GM20000 (cell line): ENCODE measurements at regions not wholly inside any gene's neighbourhood (a gene's known extent, or its start where the extent isn't known, plus 50 kb on each side); places are given as distances from the start of the nearest gene placed in this dataset.

Experiments
- DNase-seq: peaks from one replicate; pipeline ENCODE4 v3.0.0; 2012; ENCODE audit warnings: low spot score
- CTCF ChIP-seq: IDR thresholded peaks from 2 replicates; pipeline ENCODE4 v1.5.1; 2012; ENCODE audit warnings: mild to moderate bottlenecking, control low read depth; ENCODE audit errors: extremely low read depth, missing control alignments

DNA sequence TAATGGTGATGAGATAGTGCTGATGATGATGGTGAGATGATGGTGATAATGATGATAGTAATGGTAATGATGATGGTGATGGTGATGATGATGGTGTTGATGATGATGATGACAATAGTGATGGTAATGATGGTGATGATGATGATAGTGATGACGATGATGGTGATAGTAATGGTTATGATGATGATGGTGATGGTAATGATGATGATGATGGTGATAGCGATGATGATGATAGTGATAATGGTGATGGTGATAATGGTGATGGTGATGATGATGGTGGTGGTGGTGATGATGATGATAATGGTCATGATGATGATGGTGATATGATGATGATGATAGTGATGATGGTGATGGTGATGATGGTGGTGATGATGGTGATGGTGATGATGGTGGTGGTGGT is 384.6 kb downstream of the MATN1 start:
- no peak for TF ChIP-seq CTCF
- DNase-seq, result no peak

DNA sequence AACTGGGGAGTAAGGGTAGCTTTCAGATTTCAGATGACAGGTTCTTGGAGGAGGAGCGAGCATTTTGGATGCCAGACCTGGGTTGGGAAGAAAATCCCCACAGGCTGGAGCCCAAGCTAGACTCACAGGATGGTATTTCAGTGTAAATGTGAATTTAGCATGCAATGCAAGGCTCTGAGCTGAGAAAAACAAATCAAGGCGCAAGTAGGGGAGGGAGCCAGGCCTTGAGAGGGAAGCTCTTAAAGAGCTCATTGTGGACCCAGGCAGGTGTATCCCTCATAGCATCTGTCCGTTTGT is 386.1 kb downstream of the MATN1 start:
- no peak for TF ChIP-seq CTCF
- no peak for DNase-seq

GRCh38 chr1:30336550-30337323 is 386.6 kb downstream of the MATN1 start:
- DNase-seq, result no peak
- TF ChIP-seq CTCF, result no peak

- no peak for DNase-seq
Measured at GRCh38 chr1:30335997-30336390, 387.4 kb downstream of the MATN1 start.

GRCh38 chr1:30335389-30335996 is 387.9 kb downstream of the MATN1 start:
- DNase-seq, result no peak
- no peak for TF ChIP-seq CTCF

More at GRCh38 chr1:30335997-30336390, 387.4 kb downstream of the MATN1 start:
- TF ChIP-seq CTCF, result no peak

DNA sequence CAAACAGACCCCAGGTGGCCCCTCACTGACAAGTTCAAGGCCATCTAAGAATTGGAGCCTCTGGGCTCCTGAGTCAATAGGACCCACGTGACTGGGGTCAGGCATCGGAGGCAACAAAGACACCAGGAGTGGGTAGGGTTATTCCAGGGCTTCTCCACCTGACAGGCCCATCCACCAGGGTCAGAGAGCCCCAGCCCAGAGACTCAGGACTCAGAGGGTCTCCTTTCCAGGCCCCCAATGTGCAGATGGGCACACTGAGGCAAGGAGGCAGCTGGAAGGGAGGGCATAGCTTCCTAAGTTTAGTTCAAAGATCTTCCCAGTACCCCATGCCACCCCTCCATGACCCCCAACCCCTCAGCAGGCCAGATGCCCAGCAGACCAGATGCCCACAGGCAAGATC is 388.6 kb downstream of the MATN1 start:
- DNase-seq, result no peak
- no peak for TF ChIP-seq CTCF

- no peak for TF ChIP-seq CTCF
- DNase-seq, result no peak
Measured at GRCh38 chr1:30332116-30333094, 391.0 kb downstream of the MATN1 start.
